IMR-90 (cell line): ENCODE measurements at regions not wholly inside any gene's neighbourhood (a gene's known extent, or its start where the extent isn't known, plus 50 kb on each side); places are given as distances from the start of the nearest gene placed in this dataset.

Experiments
- ATAC-seq: fragments of 200-7000 bp; cut with Tn5 transposase; 2 replicates; pipeline ENCODE4 v1.9.1; 2020; ENCODE audit warnings: low read depth, mild to moderate bottlenecking, moderate library complexity
- BruUV-seq: library from RNA; stranded (reverse); fragments of 400-500 nt; replicated peaks from 2 replicates; lab custom pipeline; 2021; lab: Mats Ljungman, UMichigan
- CTCF ChIA-PET: fragments of 300-600 bp; formaldehyde crosslinking; extraction: SDS; loops from one replicate; lab custom pipeline; 2021; ENCODE audit warnings: antibody characterized with exemption; lab: Yijun Ruan, JAX
- POLR2A ChIA-PET: fragments of 300-600 bp; sonication (Branson Sonifier 250); formaldehyde crosslinking; loops from one replicate; lab custom pipeline; 2022; ENCODE audit warnings: antibody characterized with exemption; ENCODE audit not compliant: unreplicated experiment; lab: Charles Lee
- DNase-seq: peaks from one replicate; pipeline ENCODE4 v3.0.0; 2013
- H2AFZ ChIP-seq: replicated peaks from 2 replicates; pipeline ENCODE3; 2013; ENCODE audit warnings: low read length, mild to moderate bottlenecking; ENCODE audit not compliant: poor library complexity
- H2AK5ac ChIP-seq: 2 replicates; pipeline ENCODE4 v1.6.1; 2013; ENCODE audit warnings: low read depth, low read length, inconsistent platforms
- H2AK9ac ChIP-seq: replicated peaks from 2 replicates; pipeline ENCODE3; 2013; ENCODE audit warnings: mild to moderate bottlenecking, low read depth, low read length, moderate library complexity; ENCODE audit not compliant: poor library complexity
- H2BK120ac ChIP-seq: 2 replicates; pipeline ENCODE4 v1.6.1; 2013; ENCODE audit warnings: low read depth, low read length, inconsistent platforms
- H2BK15ac ChIP-seq: 3 replicates; pipeline ENCODE4 v1.6.1; 2013; ENCODE audit warnings: low read depth, low read length, inconsistent platforms
- H2BK20ac ChIP-seq: 2 replicates; pipeline ENCODE4 v1.6.1; 2013; ENCODE audit warnings: low read depth, mild to moderate bottlenecking, inconsistent platforms, low read length, moderate library complexity
- H2BK5ac ChIP-seq: 2 replicates; pipeline ENCODE4 v1.6.1; 2013; ENCODE audit warnings: mild to moderate bottlenecking, low read depth, low read length, inconsistent platforms; ENCODE audit not compliant: poor library complexity, severe bottlenecking
- H3K14ac ChIP-seq: replicated peaks from 2 replicates; pipeline ENCODE4 v1.6.1; 2013; ENCODE audit warnings: low read depth, low read length, inconsistent platforms
- H3K18ac ChIP-seq: 2 replicates; pipeline ENCODE4 v1.6.1; 2013; ENCODE audit warnings: low read depth, low read length, control low read depth
- H3K23ac ChIP-seq: 2 replicates; pipeline ENCODE4 v1.6.1; 2013; ENCODE audit warnings: low read depth, low read length, inconsistent platforms
- H3K27ac ChIP-seq: 2 replicates; pipeline ENCODE4 v1.5.1; 2013; ENCODE audit warnings: mild to moderate bottlenecking, control low read depth, low read length; ENCODE audit not compliant: insufficient read depth
- H3K27me3 ChIP-seq: 2 replicates; pipeline ENCODE4 v1.6.1; 2013; ENCODE audit warnings: low read length; ENCODE audit not compliant: control insufficient read depth, insufficient read depth
- H3K36me3 ChIP-seq: 2 replicates; pipeline ENCODE4 v1.6.1; 2013; ENCODE audit warnings: low read length, mixed read lengths; ENCODE audit not compliant: control insufficient read depth, insufficient read depth
- H3K4ac ChIP-seq: 2 replicates; pipeline ENCODE4 v1.6.1; 2013; ENCODE audit warnings: low read depth, low read length, inconsistent platforms
- H3K4me1 ChIP-seq: 2 replicates; pipeline ENCODE4 v1.6.1; 2013; ENCODE audit warnings: low read length, mixed read lengths; ENCODE audit not compliant: control insufficient read depth, insufficient read depth
- H3K4me2 ChIP-seq: 2 replicates; pipeline ENCODE4 v1.6.1; 2013; ENCODE audit warnings: low read depth, mild to moderate bottlenecking, control low read depth, low read length, moderate library complexity
- H3K4me3 ChIP-seq: 2 replicates; pipeline ENCODE4 v1.5.1; 2013; ENCODE audit warnings: low read depth, mild to moderate bottlenecking, control low read depth, low read length, moderate library complexity; ENCODE audit not compliant: insufficient read depth
- H3K56ac ChIP-seq: 2 replicates; pipeline ENCODE4 v1.6.1; 2013; ENCODE audit warnings: low read length, inconsistent platforms; ENCODE audit not compliant: insufficient read depth; ENCODE audit errors: extremely low read depth
- H3K79me1 ChIP-seq, 2 experiments: 2 replicates each; pipeline ENCODE4 v1.6.1; 2013; ENCODE audit warnings: low read length in 2 of 2, inconsistent platforms in 1 of 2, low read depth in 1 of 2
- H3K9ac ChIP-seq: 2 replicates; pipeline ENCODE4 v1.6.1; 2013; ENCODE audit warnings: low read depth, low read length, control low read depth
- H3K9me1 ChIP-seq: 2 replicates; pipeline ENCODE4 v1.6.1; 2013; ENCODE audit warnings: low read length, inconsistent platforms; ENCODE audit not compliant: insufficient read depth
- H3K9me3 ChIP-seq: 2 replicates; pipeline ENCODE4 v1.6.1; 2013; ENCODE audit warnings: low read length; ENCODE audit not compliant: control insufficient read depth, insufficient read depth
- H4K20me1 ChIP-seq: 2 replicates; pipeline ENCODE4 v1.6.1; 2013; ENCODE audit warnings: low read length, inconsistent platforms; ENCODE audit not compliant: insufficient read depth
- H4K5ac ChIP-seq: 2 replicates; pipeline ENCODE4 v1.6.1; 2013; ENCODE audit warnings: mild to moderate bottlenecking, low read depth, low read length, control low read depth
- H4K8ac ChIP-seq, 2 experiments: 2 replicates each; pipeline ENCODE4 v1.6.1; 2013; ENCODE audit warnings: low read depth in 2 of 2, low read length in 2 of 2, control low read depth in 1 of 2, inconsistent platforms in 1 of 2
- H4K91ac ChIP-seq: 2 replicates; pipeline ENCODE4 v1.6.1; 2013; ENCODE audit warnings: low read depth, low read length, inconsistent platforms; ENCODE audit not compliant: insufficient read depth
- BHLHE40 ChIP-seq: fragments of 150-350 bp; IDR thresholded peaks from 2 replicates; pipeline ENCODE4 v1.6.1; 2016; ENCODE audit warnings: mild to moderate bottlenecking, low read depth, low read length
- CEBPB ChIP-seq: IDR thresholded peaks from 2 replicates; pipeline ENCODE4 v1.6.1; 2012; ENCODE audit warnings: low read depth, low read length, improper control_type of control experiment
- CHD1 ChIP-seq: IDR thresholded peaks from 2 replicates; pipeline ENCODE4 v1.6.1; 2012; ENCODE audit warnings: low read depth, low read length, improper control_type of control experiment
- ELK1 ChIP-seq: fragments of 150-350 bp; IDR thresholded peaks from 2 replicates; pipeline ENCODE4 v1.6.1; 2016; ENCODE audit warnings: low read depth, mild to moderate bottlenecking, low read length, moderate library complexity, borderline replicate concordance
- FOS ChIP-seq: fragments of 150-350 bp; IDR thresholded peaks from 2 replicates; pipeline ENCODE4 v1.6.1; 2016; ENCODE audit warnings: low read depth, low read length
- MAFK ChIP-seq: IDR thresholded peaks from 2 replicates; pipeline ENCODE4 v1.6.1; 2012; ENCODE audit warnings: low read depth, low read length, improper control_type of control experiment
- MAZ ChIP-seq: IDR thresholded peaks from 2 replicates; pipeline ENCODE4 v1.6.1; 2012; ENCODE audit warnings: low read depth, mild to moderate bottlenecking, low read length, improper control_type of control experiment, moderate library complexity, borderline replicate concordance
- MXI1 ChIP-seq: IDR thresholded peaks from 2 replicates; pipeline ENCODE4 v1.6.1; 2012; ENCODE audit warnings: low read depth, mild to moderate bottlenecking, low read length, moderate library complexity, borderline replicate concordance
- NFE2L2 ChIP-seq: fragments of 150-350 bp; IDR thresholded peaks from 2 replicates; pipeline ENCODE4 v1.6.1; 2016; ENCODE audit warnings: low read depth, mild to moderate bottlenecking, low read length
- POLR2A ChIP-seq: IDR thresholded peaks from 2 replicates; pipeline ENCODE4 v1.6.1; 2012; ENCODE audit warnings: mild to moderate bottlenecking, low read depth, low read length
- RAD21 ChIP-seq: IDR thresholded peaks from 2 replicates; pipeline ENCODE4 v1.6.1; 2012; ENCODE audit warnings: low read length, improper control_type of control experiment
- RCOR1 ChIP-seq: IDR thresholded peaks from 2 replicates; pipeline ENCODE4 v1.6.1; 2012; ENCODE audit warnings: mild to moderate bottlenecking, low read length, improper control_type of control experiment; ENCODE audit not compliant: insufficient replicate concordance
- RFX5 ChIP-seq: IDR thresholded peaks from 2 replicates; pipeline ENCODE4 v1.8.0; 2012; ENCODE audit warnings: low read depth, mild to moderate bottlenecking, low read length, moderate library complexity
- SMC3 ChIP-seq: fragments of 150-350 bp; IDR thresholded peaks from 2 replicates; pipeline ENCODE4 v1.6.1; 2016; ENCODE audit warnings: low read depth, mild to moderate bottlenecking, antibody characterized with exemption, low read length, moderate library complexity
- USF2 ChIP-seq: fragments of 150-350 bp; IDR thresholded peaks from 2 replicates; pipeline ENCODE4 v1.6.1; 2017; ENCODE audit warnings: mild to moderate bottlenecking, antibody characterized with exemption, low read length, low read depth
- WGBS, 2 experiments: methylation state at CpG; one replicate each; pipeline versions ENCODE4 v1.1.5 to v1.1.7; 2013; ENCODE audit warnings: missing lambda C conversion rate in 2 of 2; ENCODE audit not compliant: insufficient read length in 1 of 2; ENCODE audit errors: extremely low coverage in 2 of 2; 5-methylcytosine and 5-hydroxymethylcytosine counted together
- dilution Hi-C: fragments of 300-500 bp; cut with HindIII; formaldehyde crosslinking; loops from one replicate; pipeline ENCODE4 v1.14.3; 2018; ENCODE audit warnings: low sequenced_read_pairs; ENCODE audit not compliant: unreplicated experiment
- in situ Hi-C: fragments of 300-500 bp; cut with MboI; formaldehyde crosslinking; loops from 3 replicates; pipeline ENCODE4 v1.14.3; 2019; ENCODE audit warnings: low sequenced_read_pairs, inconsistent platforms, mixed read lengths
- intact Hi-C: fragments of 100-400 bp; cut with micrococcal nuclease; formaldehyde crosslinking; loops from 2 replicates; pipeline ENCODE4 v1.10.0; 2022
- TF ChIP-seq, protein P1 (sequence below): conservative IDR thresholded peaks from 2 replicates; pipeline ENCODE4 v1.5.1; 2012; ENCODE audit warnings: mild to moderate bottlenecking, low read depth, low read length, improper control_type of control experiment

- Histone ChIP-seq H3K4ac (no peak overlapping the region), H3K9ac (no peak overlapping the region), H2AFZ (no peak overlapping the region), H3K4me3 (no peak overlapping the region), H3K23ac (no peak overlapping the region), H3K56ac (no peak overlapping the region), H4K20me1 (no peaks in the 10 kb centered on the region), H2AK9ac (no peak overlapping the region), H2AK5ac (no peak overlapping the region), H2BK120ac (no peak overlapping the region), H3K14ac (no peak overlapping the region), H3K79me1 (no peaks in the 10 kb centered on the region), H3K4me2 (no peak overlapping the region), H3K4me1 (no peaks in the 10 kb centered on the region), H3K27ac (no peak overlapping the region), H3K27me3 (no peaks in the 10 kb centered on the region), H3K9me3 (no peaks in the 10 kb centered on the region), H4K5ac (no peak overlapping the region), H2BK15ac (no peak overlapping the region), H4K91ac (no peak overlapping the region), H2BK20ac (no peak overlapping the region), H3K36me3 (no peaks in the 10 kb centered on the region), H4K8ac (no peak overlapping the region), H2BK5ac (no peak overlapping the region), H3K9me1 (no peaks in the 10 kb centered on the region), H3K18ac (no peak overlapping the region)
- no peak for ATAC-seq
- ChIA-PET CTCF (interaction anchor here (0.6 kb wide), 1 partner anchor 506 kb away, joined by 6 read pairs; no protein-coding TSS in a partner anchor), POLR2A (no interaction called here)
- dilution Hi-C loops (no loop called here), in situ Hi-C loops (no loop called here), intact Hi-C loops (no loop called here)
- TF ChIP-seq MXI1 (no peak), CHD1 (no peak), RCOR1 (no peak), POLR2A (no peak), USF2 (no peak), SMC3 (no peak), MAZ (no peak), BHLHE40 (no peak), RAD21 (no peak), RFX5 (no peak), CEBPB (no peak), FOS (no peak), MAFK (no peak), NFE2L2 (no peak), ELK1 (no peak)
- TF ChIP-seq, protein P1, sequence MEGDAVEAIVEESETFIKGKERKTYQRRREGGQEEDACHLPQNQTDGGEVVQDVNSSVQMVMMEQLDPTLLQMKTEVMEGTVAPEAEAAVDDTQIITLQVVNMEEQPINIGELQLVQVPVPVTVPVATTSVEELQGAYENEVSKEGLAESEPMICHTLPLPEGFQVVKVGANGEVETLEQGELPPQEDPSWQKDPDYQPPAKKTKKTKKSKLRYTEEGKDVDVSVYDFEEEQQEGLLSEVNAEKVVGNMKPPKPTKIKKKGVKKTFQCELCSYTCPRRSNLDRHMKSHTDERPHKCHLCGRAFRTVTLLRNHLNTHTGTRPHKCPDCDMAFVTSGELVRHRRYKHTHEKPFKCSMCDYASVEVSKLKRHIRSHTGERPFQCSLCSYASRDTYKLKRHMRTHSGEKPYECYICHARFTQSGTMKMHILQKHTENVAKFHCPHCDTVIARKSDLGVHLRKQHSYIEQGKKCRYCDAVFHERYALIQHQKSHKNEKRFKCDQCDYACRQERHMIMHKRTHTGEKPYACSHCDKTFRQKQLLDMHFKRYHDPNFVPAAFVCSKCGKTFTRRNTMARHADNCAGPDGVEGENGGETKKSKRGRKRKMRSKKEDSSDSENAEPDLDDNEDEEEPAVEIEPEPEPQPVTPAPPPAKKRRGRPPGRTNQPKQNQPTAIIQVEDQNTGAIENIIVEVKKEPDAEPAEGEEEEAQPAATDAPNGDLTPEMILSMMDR, result no peak
- WGBS, 2 experiments, result no CpG with 5 or more reads among the region's 4 CpGs
- BruUV-seq, result no TSS peak
- no peak for DNase-seq
These were observed 149.9 kb upstream of the SLIT2 start for GRCh38 chr4:20101831-20102230.
